ENCODE measurements at regions not wholly inside any gene's neighbourhood (a gene's known extent, or its start where the extent isn't known, plus 50 kb on each side); places are given as distances from the start of the nearest gene placed in this dataset.

- no peak for TF ChIP-seq EZH2 (IDR thresholded peaks at IDR 0.05; ENCODE audit: borderline replicate concordance)
- TF ChIP-seq, protein P1, sequence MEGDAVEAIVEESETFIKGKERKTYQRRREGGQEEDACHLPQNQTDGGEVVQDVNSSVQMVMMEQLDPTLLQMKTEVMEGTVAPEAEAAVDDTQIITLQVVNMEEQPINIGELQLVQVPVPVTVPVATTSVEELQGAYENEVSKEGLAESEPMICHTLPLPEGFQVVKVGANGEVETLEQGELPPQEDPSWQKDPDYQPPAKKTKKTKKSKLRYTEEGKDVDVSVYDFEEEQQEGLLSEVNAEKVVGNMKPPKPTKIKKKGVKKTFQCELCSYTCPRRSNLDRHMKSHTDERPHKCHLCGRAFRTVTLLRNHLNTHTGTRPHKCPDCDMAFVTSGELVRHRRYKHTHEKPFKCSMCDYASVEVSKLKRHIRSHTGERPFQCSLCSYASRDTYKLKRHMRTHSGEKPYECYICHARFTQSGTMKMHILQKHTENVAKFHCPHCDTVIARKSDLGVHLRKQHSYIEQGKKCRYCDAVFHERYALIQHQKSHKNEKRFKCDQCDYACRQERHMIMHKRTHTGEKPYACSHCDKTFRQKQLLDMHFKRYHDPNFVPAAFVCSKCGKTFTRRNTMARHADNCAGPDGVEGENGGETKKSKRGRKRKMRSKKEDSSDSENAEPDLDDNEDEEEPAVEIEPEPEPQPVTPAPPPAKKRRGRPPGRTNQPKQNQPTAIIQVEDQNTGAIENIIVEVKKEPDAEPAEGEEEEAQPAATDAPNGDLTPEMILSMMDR (IDR thresholded peaks at IDR 0.05; ENCODE audit: poor library complexity), result no peak
Observed at GRCh38 chr12:124673801-124674617, 106.6 kb upstream of the NCOR2 start.

Measured in hepatocyte (in vitro differentiated cells).